ENCODE measurements at regions not wholly inside any gene's neighbourhood (a gene's known extent, or its start where the extent isn't known, plus 50 kb on each side); places are given as distances from the start of the nearest gene placed in this dataset.

DNA sequence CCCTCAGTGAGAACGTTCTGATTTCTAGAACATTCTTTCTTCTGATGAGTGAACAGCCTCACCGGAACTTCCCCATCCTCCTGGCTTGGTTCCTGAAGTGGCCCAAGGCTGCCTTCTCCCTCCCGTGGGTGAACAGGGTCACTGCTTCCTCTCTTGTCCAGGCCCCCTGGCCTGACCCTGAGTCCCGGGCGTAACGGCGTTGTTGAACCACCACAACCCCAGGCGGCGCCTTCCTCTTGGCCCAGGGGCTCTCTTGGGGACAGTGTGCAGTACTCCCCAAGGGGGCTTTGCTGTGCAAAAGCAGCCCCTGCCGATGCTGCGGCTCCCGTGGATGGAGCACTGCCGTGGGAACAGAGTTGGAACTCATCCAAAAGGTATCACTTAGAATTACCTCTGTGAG is 147.2 kb downstream of the TSN start:
- no peak for DNase-seq

DNA sequence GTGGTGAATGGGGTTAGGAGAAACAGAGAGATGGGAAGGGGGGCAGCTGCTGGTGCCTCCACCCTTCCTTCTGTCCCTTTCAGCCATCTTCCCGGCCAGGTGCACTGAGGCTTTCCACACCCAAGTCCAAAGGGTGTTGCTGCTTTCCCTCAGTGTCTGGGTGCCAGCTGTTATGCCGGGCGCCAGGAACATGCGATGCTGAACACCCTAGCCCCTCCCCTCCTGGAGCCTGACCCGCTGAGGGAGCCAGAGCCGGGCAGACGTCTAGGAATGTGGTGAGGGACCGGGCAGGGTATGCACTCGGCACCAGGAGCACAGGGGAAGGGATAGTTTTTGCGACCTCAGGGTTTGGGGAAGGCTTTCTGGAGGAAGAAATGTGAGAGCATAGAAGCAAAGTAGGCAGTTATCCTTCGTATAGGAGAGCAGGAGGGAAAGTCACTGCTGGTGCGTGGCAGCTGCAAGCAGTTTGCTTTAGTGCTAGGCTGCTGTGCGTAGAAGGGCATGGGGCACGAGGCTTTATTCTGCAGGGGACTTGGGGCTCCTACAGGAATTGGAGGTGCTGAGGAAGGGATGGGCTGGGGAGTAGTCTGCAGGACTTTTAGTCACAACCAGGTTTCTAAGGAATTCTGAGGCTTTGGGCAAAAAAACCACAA is 147.7 kb downstream of the TSN start:
- DNase-seq = no peak

DNA sequence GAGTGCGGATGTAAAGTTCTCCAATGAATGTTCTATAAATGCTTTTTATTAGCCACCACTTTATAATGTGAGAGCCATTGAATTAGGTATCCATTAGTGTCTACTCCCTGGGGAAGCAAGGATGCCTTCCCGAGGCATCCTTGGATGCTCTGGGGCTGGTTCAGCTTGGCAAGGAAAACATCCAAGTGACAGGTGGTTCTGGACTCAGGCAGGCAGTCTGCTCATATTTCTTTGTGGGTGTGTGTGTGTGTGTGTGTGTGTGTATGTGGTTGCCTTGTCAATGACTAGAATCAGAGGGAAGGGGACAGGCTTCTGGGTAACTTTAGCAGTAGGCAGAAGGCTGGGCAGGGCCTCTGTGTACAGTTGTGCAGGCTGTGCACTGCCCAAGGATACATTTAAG is 149.2 kb downstream of the TSN start:
- no peak for DNase-seq

DNA sequence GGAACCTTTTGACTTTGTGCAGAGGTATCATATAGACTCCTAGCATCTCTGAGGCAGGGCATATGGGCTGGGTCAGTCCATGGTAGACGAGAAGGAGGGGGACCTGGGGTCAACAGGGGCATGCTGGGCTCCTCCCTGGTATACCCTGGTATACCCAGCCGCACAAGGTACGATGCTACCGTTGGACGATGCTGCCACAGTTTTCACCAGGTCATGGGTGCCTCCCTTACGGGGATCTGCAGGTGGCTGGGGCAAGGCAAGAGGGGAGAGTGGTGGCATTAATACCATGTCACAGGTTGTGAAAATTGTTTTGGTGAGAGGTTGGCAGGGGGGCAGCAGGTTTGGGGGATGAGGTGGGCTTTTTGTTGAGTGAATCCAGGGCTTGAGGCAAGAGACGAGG is 149.8 kb downstream of the TSN start:
- DNase-seq = no peak

DNA sequence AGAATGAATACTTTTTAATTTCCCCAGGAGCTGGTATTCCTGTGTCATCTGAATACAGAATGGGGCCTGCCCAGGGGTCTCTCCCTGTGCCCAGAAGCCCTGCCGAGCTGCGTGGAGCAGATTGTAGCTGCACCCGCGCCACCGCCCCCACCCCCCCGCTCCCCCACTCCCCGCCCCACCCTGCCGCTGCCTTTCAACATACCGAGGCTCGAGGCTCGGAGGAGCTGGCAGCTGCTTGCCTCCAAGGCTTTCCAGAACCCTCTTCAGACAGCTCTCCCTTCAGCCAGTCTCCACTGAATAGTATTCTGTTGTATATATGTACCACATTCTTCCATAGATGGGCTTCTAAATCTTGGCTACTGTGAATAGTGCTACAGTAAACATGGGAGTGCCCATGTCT is 150.7 kb downstream of the TSN start:
- DNase-seq = no peak

DNA sequence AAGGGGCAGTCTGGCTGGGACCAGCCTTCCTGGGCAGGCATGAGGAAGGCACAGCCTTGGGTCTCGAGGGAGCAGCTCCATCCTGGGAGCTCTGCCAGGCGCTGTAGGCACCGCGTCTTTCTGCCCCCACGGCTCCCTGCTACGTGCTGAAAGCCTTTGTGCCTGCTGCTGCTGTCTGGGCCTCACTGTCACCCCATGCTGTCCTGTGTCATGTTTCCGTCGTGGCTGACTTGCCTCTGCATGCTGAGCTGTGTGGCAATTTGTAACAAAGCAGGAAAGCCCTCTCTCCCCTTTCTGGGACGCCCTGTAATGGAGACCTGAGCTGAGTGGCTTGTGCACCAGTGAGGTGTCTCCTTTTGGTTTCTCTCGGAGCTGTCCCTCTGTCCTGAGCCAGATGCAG is 152.5 kb downstream of the TSN start:
- no peak for DNase-seq

DNA sequence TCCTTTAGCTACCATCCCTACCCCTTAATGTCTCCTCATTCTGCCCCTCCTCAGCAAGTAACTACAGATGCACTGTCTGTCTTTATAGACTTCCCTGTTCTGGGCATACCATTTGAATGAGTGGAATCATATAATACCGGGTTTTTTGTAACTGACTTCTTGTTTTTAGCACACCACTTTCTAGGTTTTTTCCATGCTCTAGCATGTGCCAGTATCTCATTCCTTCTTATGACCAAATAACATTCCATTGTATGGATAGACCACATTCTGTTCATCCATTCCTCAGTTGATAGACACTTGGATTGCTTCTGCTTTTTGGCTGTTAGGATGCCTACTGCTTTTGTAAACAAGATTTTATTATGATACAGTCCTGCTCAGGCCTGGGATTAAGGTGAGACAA is 154.7 kb downstream of the TSN start:
- no peak for DNase-seq

DNA sequence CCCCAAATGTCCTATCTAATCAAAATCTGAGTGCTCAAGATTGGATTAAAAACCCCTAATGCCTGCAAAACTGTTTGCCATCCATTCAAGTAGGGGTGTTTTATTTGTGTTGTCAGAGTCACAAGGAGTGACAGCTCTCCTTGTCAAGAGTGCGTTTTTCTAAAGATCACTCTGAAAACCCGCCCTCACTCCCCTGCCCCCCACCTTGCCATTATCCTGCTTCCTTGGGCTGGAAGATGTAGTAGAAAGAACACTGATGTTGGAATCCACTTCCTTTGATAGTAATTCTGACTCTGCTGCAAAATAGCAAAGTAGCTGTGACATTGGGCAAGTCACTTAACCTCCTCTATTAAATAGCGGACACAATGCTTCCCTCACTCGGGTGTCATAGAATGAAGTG is 155.6 kb downstream of the TSN start:
- DNase-seq = no peak

DNA sequence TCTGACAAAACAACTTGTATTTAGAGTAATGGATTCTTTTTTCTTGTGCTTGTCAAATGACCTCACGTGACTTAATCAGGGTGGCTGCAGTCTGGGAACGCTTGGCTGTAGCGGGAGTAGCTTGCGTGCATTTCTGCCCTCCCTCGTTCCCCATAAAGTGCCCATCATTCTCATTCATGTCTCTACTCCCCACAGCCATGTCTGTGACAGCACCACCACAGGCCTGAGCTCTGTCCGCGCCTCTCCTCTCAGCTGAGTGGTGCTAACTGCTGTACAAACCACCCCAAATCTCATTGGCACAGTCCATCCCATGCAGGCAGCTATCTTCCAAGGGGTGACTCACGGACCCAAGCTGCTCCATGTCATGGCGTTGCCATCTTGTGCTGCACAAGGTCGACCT is 161.7 kb downstream of the TSN start:
- no peak for DNase-seq

DNA sequence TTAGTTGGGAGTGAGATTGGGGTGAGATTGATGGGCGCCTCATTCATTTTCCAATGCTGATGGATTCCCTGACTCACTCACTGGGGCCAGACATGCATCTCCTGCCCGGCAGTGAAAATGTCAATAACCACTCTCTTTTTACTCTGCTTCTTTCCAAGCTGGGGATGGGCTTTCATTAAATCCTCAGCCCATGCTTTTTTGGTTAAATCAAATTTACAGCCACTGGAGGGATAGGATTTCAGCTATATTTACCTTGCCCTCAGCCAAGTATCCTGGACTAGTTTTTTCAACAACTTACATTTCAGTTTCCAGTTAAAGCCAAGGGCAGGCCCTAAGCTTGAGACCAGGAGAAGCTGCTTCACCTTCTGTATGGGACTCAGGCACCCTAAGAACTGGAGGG is 162.8 kb downstream of the TSN start:
- no peak for DNase-seq

DNA sequence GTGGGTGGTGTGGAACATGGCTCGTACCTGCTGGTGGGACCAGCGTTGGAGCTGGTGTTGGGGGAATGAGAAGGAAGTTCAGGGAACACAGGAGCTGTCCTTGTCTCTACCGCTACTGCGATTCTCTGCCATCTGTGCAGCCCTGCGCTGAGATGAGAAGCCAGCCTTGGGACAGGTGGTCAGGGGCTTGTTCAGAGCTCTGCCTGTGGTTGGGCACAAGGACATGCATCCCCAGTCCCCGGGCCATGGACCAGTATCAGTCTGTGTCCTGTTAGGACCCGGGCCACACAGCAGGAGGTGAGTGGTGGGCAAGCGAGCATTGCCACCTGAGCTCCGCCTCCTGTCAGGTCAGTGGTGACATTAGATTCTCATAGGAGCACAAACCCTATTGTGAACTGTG is 164.4 kb downstream of the TSN start:
- DNase-seq = no peak

DNA sequence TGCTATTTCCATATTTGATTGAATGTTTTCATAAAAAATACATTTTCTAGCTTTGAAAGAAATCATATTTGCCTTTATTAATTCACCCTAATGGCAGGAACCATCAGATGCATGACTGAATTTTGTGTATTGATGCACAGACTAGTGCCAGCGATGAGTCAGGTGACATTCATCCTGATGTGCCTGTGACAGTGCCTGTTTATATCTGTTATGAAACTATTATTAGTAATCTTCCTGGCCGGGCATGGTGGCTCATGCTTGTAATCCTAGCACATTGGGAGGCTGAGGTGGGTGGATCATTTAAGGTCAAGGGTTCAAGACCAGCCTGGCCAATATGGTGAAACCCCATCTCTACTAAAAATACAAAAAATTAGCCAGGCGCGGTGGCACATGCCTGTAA is 170.0 kb downstream of the TSN start:
- DNase-seq = no peak

DNA sequence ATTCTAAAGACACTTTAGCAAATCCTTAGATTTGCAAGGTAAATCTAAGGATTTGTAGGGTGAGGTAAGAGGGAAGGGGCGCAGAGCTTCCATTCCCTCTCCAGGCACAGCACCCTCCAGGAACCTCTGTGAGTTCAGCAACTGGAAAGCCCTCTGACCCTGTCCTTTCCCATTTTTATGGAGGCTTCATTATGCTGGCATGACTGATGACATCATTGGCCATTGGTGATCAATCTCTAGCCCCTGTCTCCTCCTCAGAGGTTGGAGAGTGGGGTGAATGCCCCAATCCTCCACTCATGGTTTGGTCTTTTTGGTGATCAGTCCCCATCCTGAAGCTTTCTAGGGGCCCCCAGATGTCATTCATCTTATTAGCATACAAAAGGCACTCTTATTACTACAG is 187.8 kb downstream of the TSN start:
- no peak for DNase-seq

DNA sequence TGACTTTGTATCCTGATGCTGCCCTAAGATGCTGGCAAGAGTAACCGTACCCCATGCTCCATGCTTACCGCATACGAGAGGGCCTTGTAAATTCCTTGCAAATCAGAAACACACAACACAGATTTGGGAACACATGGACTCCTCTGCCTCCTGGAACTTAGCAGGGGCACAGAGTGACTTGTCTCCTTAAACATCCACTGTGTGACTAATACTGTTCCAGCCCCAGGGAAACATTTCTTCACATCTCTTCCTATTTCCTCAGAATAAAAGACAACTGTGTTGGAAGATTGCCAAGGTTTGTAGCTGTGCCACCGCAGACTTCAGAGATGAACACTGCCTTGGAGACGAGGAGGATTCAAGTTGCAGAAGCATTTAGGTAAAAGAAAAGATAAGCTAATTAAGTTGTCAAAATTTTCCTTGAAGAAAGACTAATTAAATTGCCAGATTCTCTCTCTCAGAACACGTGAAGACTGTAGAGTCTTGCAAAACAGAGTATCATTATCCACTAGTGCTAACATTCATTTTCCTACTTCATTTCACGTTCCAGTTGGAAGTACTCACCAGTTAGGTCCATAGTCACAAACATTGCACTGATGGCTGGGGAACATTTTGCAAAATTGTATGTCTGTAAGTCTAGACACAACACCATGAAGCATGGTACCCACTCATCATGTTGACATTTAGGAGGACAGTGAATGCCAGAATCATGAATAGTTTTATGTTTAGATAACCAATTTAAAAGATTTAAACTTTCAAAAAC is 188.8 kb downstream of the TSN start:
- DNase-seq = no peak

DNA sequence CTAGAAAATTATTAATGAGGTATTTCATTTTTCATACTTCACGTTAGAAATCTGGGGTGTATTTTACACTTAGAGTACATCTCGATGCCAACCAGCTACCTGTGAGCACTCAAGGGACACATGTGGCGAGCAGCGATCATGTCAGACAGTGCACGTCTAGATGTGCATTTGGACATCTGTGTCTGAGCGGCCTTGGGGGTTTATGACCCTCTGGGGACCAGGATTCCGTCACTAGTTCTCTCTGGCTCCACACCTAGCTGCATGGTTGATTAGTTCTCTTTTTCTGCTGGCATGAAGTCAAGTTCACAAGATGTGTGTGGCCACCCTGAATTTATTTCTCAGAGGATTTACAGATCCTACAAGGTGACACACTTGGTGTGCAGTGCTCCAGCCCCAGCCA is 192.2 kb downstream of the TSN start:
- DNase-seq = no peak

DNA sequence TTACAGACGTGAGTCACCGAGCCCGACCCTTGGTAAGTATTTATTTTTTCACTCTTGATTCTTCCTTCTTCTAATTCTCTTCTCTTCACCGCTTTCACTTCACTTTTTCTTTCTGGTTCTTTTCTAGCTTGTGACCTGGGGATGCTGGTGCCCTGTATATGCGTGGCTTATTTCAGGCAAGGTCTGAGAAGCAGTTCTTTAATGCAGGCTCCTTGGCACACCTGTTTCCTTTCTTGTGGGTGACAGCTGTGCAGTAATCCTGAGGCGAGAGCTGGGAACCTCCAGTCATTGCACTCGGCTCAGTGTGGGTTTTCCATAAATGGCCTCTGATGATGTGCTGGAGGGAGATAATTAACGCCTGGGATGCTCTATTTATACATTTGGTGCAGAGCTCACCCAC is 193.8 kb downstream of the TSN start:
- DNase-seq = no peak

DNA sequence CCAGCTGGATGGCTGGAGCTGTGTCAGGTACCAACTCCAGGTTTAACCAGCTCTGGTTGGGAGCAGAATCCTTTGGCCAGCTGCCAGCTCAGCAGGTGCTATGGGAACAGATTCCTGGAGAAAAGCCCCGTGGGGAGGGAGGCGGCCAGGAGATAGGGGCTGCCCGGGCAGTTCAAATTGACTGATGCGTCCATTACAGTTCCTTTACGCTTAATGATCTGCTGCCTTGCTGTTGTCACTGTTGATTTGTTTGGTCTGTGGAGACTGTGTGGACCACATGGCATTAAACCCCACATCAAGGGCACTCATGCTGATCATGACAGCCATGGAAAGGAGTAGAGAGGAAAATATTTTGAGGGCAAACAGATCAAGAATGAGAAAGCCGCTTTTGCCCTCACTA is 200.0 kb downstream of the TSN start:
- no peak for DNase-seq

DNA sequence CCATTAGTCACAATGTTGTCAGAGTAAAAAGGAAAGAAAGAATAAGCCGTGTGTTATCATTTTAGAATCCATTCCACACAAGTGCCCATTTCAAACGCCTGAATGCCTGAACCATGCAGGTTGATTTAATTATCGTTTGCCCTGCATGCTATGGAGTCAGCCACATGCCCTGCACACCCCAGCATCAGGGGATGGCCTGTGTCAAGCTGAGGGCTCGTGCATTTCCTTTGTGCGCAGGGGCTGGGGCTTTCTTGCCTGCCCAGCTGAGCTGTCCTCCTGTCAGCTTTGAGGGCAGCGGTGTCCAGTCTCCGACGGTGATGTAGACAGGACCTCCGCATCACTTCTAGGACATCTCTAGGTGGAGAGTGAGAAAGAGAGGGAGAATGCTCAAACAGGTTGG is 200.4 kb downstream of the TSN start:
- no peak for DNase-seq

DNA sequence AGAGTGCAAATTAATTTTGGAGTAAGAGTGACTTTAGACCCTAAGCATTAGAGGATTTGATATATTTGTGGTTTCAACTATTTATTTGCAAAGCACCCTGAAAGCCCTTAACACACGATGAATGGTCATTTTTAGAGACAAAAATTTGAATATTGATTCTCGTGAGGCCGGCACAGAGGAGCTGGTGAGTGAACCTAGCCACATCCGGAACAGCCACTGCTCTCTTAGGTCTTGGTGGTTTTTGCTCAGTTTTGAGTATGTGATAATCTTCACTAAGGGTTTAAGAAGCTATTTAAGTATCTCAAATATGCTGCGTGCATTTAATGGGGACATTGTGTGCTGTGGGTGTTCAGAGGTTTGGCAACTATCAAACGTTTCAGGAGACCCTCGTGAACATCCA is 204.8 kb downstream of the TSN start:
- DNase-seq = no peak

DNA sequence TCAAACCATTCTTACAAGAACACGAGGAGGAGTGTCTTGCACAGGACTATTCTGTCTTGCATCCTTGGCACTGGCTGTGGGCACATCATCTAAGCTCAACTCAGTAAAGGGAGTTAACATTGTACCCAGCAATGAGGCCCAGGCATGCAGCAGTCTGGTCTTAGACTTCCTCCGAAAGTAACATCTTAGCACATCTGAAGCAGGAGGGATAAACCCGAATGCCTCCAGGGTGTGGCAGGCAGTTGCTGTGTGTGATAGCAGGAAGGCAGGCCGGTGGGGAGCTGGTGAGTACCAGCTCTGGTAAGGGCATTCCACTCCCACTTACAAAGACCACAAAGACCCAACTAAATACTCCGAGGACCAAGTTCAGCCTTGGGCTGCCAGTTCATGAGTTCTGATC is 206.3 kb downstream of the TSN start:
- DNase-seq = no peak

DNA sequence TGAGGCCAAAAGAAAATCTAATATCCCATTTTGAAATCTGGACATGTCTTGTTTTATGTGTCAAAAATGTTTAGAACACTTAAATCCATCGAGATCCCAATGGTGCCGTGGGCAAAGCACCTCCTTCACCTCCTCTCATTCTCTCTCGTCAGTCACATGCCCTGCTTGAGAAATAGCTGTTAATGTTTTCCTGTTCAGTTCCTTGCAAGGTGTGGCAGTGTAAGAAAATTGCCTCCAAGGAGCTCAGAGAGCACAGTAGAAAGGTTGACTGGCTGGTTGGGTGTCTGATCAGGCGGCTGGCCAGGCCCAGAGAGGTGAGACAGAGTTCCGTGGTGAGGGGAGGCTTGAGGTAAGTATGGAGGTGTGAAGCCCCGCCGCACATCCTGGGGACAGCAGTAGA is 210.2 kb downstream of the TSN start:
- no peak for DNase-seq

DNA sequence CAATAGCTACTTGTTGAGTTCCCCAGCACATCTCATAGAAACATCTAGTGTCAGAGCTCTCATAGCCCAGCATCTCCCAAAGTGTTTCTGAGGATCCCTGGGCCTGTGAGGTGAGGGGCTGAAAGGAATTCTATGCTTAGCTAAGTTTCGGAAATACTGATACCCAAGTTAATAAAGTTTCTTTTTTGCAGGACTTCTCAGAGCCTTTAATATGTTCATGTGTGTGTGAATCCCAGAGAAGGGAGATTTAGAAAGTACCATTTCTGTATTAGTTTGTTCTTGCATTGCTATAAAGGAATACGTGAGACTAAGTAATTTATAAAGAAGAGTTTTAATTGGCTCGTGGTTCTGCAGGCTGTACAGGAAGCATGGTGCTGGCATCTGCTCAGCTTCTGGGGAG is 211.2 kb downstream of the TSN start:
- DNase-seq = no peak

DNA sequence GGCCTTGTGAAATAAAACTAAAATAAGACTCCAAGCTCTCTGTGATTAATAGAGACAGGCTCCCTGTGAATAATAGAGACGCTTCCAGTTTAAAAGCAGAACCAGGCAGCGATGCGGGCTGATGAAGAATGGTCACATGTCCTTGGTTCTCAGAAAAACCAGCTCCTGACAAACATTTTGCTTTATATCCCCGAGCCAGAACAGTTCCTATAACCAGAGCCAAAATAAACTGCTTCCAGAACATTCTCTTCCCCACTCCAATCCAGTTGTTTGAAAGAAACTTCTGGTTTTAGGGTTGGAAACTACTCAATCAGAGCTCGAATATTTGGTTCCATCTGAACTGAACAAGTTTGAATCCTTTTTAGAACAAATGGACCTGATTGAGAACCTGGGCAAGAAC is 213.7 kb downstream of the TSN start:
- DNase-seq = no peak

DNA sequence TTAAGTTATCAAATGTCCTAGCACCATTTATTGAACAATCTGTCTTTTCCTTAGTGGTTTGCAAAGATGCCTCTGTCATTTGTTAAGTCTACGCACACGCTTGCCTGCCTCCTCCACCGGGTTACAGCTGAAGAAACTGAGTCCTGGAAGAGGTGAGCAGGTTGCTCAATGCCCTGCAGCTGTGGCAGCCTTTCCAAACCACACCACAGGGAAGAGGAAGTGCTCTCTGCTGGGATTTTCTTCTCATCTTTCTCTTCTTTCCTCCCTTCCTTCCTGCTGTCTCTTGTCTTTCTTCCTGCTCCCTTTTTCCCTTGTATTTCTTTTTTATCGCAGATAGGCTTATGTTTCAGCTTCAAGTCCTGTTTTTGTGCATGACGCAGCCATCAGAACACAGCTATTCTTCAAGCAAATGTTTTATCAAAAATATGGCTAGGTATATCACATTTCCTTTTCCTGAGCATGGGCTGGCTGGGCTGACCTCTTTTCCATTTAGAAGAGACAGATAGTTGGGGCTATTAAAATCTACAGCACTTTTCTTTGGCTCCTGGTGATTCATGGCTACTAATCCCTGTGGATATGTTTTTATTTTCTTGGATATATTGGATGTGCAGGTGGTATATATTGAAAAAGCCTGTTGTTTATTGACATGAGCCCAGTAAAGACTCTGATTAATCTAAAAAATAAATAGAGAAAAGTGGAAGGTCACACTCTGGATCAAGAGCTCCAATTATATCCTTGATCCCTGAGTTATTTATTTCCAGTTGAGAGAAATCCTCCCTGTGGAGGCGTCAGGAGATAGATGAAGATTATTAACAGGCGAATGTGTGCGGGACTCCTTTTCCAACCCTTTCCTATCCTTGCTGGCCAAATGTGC is 214.6 kb downstream of the TSN start:
- DNase-seq = no peak

All from stimulated activated CD4-positive, alpha-beta T cell treated with anti-CD3 and anti-CD28 coated beads, Interleukin-4, amount 100 ng/mL, for 4 hours (primary cell).